Gastrocnemius medialis (tissue), 4 donors: ENCODE measurements at regions not wholly inside any gene's neighbourhood (a gene's known extent, or its start where the extent isn't known, plus 50 kb on each side); places are given as distances from the start of the nearest gene placed in this dataset.

ENCODE experiments used
- ATAC-seq, 2 donors: fragments of 150-250 bp; one replicate each; pipeline ENCODE4 v1.9.1; 2016
- DNase-seq, 2 donors: peaks; one replicate each; pipeline ENCODE4 v3.0.0-alpha.2; 2019
- H3K27ac ChIP-seq, 4 donors: fragments of 200-600 bp; sonication (generic); 1 replicate in 1 of 4; 2 replicates in 3 of 4; pipeline ENCODE4 v1.5.1; 2016 to 2018; ENCODE audit warnings: mild to moderate bottlenecking in 2 of 4, moderate library complexity in 1 of 4
- H3K27me3 ChIP-seq, 3 donors: fragments of 200-600 bp; sonication (generic) in 2 of 3; 1 replicate in 1 of 3; 2 replicates in 2 of 3; pipeline versions ENCODE4 v1.5.1 to v1.6.0; 2016 to 2019; ENCODE audit warnings: mild to moderate bottlenecking in 1 of 3, moderate library complexity in 1 of 3
- H3K36me3 ChIP-seq, 2 donors: fragments of 200-600 bp; sonication (generic) in 1 of 2; one replicate each; pipeline ENCODE4 v1.5.1; 2017 to 2018
- H3K4me1 ChIP-seq, 2 donors: fragments of 200-600 bp; sonication (generic) in 1 of 2; one replicate each; pipeline ENCODE4 v1.5.1; 2016 to 2017; ENCODE audit warnings: mild to moderate bottlenecking in 2 of 2
- H3K4me3 ChIP-seq, 4 donors: fragments of 200-600 bp; sonication (generic) in 3 of 4; 1 replicate in 1 of 4; 2 replicates in 3 of 4; pipeline ENCODE4 v1.5.1; 2016 to 2019; ENCODE audit warnings: mild to moderate bottlenecking in 2 of 4
- H3K9me3 ChIP-seq, 3 donors: fragments of 200-600 bp; sonication (generic) in 2 of 3; 1 replicate in 1 of 3; 2 replicates in 2 of 3; pipeline ENCODE4 v1.5.1; 2016 to 2019
- POLR2A ChIP-seq, 2 donors: fragments of 450-650 bp; IDR thresholded peaks; one replicate each; pipeline ENCODE4 v1.6.1; 2017; ENCODE audit warnings: antibody characterized with exemption in 2 of 2, mild to moderate bottlenecking in 2 of 2, moderate library complexity in 2 of 2
- in situ Hi-C, 4 donors: fragments of 200-750 bp; cut with MboI; loops; one replicate each; pipeline versions ENCODE4 v1.15.0 to v1.8.0; 2017; ENCODE audit warnings: low sequenced_read_pairs in 4 of 4
- intact Hi-C: fragments of 100-400 bp; cut with DNase I; formaldehyde crosslinking; loops from one replicate; pipeline ENCODE4 v1.15.1; 2023; ENCODE audit warnings: low total_unique reads
- TF ChIP-seq, protein P1 (sequence below), 5 experiments: fragments of 450-650 bp in 3 of 5; fragments of 200-600 bp in 2 of 5; sonication (generic) in 2 of 5; IDR thresholded peaks in 4 of 5; conservative IDR thresholded peaks in 1 of 5; 1 replicate in 4 of 5; 2 replicates in 1 of 5; pipeline ENCODE4 v1.5.1; 2016 to 2019; ENCODE audit warnings: antibody characterized with exemption in 5 of 5, mild to moderate bottlenecking in 3 of 5, moderate library complexity in 3 of 5

DNA sequence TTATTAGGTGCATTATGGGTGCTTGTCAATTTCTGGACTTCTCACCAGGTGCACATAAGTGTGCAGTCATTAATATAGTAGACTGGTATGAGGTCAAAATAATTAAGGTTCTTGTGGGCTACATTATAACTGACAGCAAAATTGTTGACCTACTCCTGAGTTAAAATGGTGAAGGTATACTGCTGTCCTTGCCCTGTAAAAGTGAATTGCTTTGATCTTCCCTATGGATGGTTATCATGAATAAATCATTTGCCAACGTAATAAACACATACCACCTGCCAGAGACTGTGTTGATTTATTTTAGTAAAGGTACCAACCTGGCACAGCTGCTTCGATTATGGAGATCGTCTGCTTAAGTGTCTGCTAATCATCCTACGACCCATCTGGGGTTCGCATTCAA, 201.6 kb upstream of the KCNK2 start:
- no peak for DNase-seq
- no peak overlapping the region for H3K4me3 ChIP-seq
- no peaks in the 10 kb centered on the region for H3K9me3 ChIP-seq
- no peak overlapping the region for H3K27ac ChIP-seq
- H3K27me3 ChIP-seq, result no peaks in the 10 kb centered on the region
- H3K4me1 ChIP-seq, result no peaks in the 10 kb centered on the region
- no peaks in the 10 kb centered on the region for H3K36me3 ChIP-seq
- no peak for ATAC-seq
- no peak for TF ChIP-seq POLR2A (IDR thresholded peaks at IDR 0.05)
- TF ChIP-seq, protein P1, sequence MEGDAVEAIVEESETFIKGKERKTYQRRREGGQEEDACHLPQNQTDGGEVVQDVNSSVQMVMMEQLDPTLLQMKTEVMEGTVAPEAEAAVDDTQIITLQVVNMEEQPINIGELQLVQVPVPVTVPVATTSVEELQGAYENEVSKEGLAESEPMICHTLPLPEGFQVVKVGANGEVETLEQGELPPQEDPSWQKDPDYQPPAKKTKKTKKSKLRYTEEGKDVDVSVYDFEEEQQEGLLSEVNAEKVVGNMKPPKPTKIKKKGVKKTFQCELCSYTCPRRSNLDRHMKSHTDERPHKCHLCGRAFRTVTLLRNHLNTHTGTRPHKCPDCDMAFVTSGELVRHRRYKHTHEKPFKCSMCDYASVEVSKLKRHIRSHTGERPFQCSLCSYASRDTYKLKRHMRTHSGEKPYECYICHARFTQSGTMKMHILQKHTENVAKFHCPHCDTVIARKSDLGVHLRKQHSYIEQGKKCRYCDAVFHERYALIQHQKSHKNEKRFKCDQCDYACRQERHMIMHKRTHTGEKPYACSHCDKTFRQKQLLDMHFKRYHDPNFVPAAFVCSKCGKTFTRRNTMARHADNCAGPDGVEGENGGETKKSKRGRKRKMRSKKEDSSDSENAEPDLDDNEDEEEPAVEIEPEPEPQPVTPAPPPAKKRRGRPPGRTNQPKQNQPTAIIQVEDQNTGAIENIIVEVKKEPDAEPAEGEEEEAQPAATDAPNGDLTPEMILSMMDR (IDR thresholded peaks at IDR 0.05 in 4 of 5, conservative IDR thresholded peaks at IDR 0.05 in 1 of 5), result no peak
- in situ Hi-C loops, result no loop called here
- intact Hi-C loops, result no loop called here

DNA sequence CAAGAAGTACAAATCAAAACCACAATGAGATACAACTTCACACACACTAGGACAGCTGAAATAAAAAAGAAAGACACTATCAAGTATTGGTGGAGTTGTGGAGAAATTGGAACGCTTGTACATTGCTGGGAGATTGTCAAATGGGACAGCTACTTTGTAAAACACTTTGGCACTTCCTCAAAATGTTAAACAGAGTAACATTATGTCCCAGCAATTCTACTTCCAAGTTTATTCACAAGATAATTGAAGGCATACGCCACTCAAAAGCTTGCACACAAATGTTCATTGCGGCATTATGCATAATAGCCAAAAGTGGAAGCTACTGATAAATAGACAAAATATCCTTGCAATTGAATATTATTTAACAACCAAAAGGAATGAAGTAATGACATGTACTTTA, 199.9 kb upstream of the KCNK2 start:
- DNase-seq, result no peak
- Histone ChIP-seq H3K27ac (no peak overlapping the region), H3K4me1 (no peaks in the 10 kb centered on the region), H3K4me3 (no peak overlapping the region), H3K9me3 (no peaks in the 10 kb centered on the region), H3K27me3 (no peaks in the 10 kb centered on the region), H3K36me3 (no peaks in the 10 kb centered on the region)
- intact Hi-C loops, result no loop called here
- in situ Hi-C loops, result no loop called here
- no peak for ATAC-seq
- TF ChIP-seq, protein P1 (IDR thresholded peaks at IDR 0.05 in 4 of 5, conservative IDR thresholded peaks at IDR 0.05 in 1 of 5), result no peak
- no peak for TF ChIP-seq POLR2A (IDR thresholded peaks at IDR 0.05)

DNA sequence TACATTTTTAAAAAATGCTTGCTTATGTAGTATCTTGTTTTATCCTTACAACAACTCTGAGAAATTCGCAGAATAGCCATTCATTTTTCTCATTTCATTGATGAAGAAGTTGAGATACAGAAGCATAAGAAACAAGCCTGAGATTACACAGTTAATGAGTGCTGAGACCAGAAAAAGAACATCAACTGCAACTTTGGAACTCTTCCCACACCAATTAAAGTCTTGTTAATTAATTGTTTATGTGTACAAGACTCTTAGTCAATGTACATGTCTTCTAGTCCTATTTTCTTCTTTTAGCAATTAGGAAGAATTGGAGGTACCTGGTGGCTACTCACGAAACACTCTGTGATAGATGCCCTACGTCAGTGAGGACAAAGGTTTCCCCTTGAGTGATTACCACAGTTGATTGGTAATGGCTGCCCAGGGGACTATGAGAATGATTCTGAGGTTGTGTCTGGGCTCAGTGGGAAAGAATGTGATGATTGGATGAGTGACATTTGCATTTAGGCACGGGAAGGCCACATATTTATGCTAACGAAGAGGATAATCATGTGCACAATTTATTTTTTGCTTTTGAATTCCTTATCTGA, 187.4 kb upstream of the KCNK2 start:
- H3K9me3 ChIP-seq, result no peaks in the 10 kb centered on the region
- no peak overlapping the region for H3K27ac ChIP-seq
- H3K4me1 ChIP-seq, result no peaks in the 10 kb centered on the region
- no peak for TF ChIP-seq POLR2A (IDR thresholded peaks at IDR 0.05)
- TF ChIP-seq, protein P1 (IDR thresholded peaks at IDR 0.05 in 4 of 5, conservative IDR thresholded peaks at IDR 0.05 in 1 of 5), result no peak
- ATAC-seq, result no peak
- H3K36me3 ChIP-seq, result no peaks in the 10 kb centered on the region
- no peaks in the 10 kb centered on the region for H3K27me3 ChIP-seq
- in situ Hi-C loops, result no loop called here
- intact Hi-C loops, result no loop called here
- DNase-seq, result no peak
- H3K4me3 ChIP-seq, result no peak overlapping the region

DNA sequence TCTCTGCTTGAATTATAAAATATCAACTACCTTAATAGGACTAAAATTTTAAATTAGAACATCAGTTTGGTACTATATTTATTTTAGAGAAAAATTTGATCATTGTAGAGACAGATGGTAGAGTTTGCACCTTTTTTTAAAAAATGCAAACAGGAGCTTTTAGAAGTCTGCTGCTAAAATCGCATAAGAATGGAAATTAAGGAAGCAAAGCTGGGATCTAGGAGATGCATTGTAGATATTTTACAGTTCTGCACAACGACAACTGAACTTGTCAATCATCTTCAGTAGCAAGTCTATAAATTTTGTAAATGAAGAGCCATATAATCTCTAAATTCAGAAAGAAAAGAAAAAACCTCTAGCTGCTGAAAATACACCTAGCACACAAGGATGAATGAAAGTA, 185.6 kb upstream of the KCNK2 start:
- in situ Hi-C loops (no loop called here), intact Hi-C loops (no loop called here)
- no peak for DNase-seq
- Histone ChIP-seq H3K9me3 (no peaks in the 10 kb centered on the region), H3K4me3 (no peak overlapping the region), H3K27me3 (no peaks in the 10 kb centered on the region), H3K4me1 (no peaks in the 10 kb centered on the region), H3K36me3 (no peaks in the 10 kb centered on the region), H3K27ac (no peak overlapping the region)
- ATAC-seq, result no peak
- TF ChIP-seq, protein P1 (IDR thresholded peaks at IDR 0.05 in 4 of 5, conservative IDR thresholded peaks at IDR 0.05 in 1 of 5), result no peak

DNA sequence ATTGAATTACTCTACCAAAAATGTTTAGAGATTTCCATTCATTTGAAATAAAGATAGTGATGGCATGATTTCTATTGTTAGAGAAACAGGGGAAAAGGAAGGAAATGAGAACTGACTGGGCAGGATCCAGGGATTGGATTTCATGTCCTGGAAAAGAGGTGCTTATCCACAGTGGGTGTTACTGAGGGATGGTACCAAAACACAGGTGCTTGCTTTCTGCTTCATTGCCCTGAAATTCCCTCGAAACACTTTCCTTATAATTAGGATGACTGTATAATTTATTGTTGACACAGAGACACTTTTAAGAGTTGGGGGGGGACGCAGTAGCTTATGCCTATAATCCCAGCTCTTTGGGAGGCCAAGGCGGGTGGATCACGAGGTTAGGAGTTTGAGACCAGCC, 185.0 kb upstream of the KCNK2 start:
- no peaks in the 10 kb centered on the region for H3K4me1 ChIP-seq
- ATAC-seq (no peak), DNase-seq (no peak)
- H3K27ac ChIP-seq, result no peak overlapping the region
- in situ Hi-C loops, result no loop called here
- no peaks in the 10 kb centered on the region for H3K36me3 ChIP-seq
- H3K9me3 ChIP-seq, result no peaks in the 10 kb centered on the region
- no peak overlapping the region for H3K4me3 ChIP-seq
- TF ChIP-seq, protein P1 (IDR thresholded peaks at IDR 0.05 in 4 of 5, conservative IDR thresholded peaks at IDR 0.05 in 1 of 5), result no peak
- no peak for TF ChIP-seq POLR2A (IDR thresholded peaks at IDR 0.05)
- H3K27me3 ChIP-seq, result no peaks in the 10 kb centered on the region
- intact Hi-C loops, result no loop called here
